OCI-LY7 (cell line): ENCODE measurements at regions not wholly inside any gene's neighbourhood (a gene's known extent, or its start where the extent isn't known, plus 50 kb on each side); places are given as distances from the start of the nearest gene placed in this dataset.

ENCODE experiments used
- EZH2phosphoT487 ChIP-seq: fragments of 200-600 bp; sonication (generic); IDR thresholded peaks from 2 replicates; pipeline ENCODE4 v1.6.1; 2018; ENCODE audit warnings: low read depth, borderline replicate concordance, mild to moderate bottlenecking, mixed run types, antibody characterized with exemption, low read length, moderate library complexity, mixed read lengths
- TF ChIP-seq, protein P1 (sequence below): fragments of 200-600 bp; sonication (generic); conservative IDR thresholded peaks from 2 replicates; pipeline ENCODE4 v1.5.1; 2014; ENCODE audit warnings: mild to moderate bottlenecking, antibody characterized with exemption, low read length, moderate library complexity, mixed read lengths

DNA sequence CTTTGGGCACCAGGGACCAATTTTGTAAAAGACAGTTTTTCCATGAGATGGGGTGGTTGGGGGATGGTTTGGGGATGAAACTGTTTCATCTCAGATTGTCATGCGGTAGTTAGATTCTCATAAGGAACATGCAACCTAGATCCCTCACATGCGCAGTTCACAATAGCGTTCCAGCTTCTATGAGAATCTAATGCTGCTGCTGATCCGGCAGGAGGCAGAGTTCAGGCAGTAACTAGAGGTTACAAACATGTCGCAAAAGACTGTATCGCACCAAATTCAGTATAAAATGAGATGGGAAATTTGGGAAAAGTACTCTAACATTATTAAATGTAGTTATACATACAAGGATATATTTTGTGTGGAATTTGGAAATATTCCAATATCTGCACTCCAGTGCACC, 213.2 kb upstream of the LRFN5 start:
- TF ChIP-seq, protein P1, sequence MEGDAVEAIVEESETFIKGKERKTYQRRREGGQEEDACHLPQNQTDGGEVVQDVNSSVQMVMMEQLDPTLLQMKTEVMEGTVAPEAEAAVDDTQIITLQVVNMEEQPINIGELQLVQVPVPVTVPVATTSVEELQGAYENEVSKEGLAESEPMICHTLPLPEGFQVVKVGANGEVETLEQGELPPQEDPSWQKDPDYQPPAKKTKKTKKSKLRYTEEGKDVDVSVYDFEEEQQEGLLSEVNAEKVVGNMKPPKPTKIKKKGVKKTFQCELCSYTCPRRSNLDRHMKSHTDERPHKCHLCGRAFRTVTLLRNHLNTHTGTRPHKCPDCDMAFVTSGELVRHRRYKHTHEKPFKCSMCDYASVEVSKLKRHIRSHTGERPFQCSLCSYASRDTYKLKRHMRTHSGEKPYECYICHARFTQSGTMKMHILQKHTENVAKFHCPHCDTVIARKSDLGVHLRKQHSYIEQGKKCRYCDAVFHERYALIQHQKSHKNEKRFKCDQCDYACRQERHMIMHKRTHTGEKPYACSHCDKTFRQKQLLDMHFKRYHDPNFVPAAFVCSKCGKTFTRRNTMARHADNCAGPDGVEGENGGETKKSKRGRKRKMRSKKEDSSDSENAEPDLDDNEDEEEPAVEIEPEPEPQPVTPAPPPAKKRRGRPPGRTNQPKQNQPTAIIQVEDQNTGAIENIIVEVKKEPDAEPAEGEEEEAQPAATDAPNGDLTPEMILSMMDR: no peak
- no peak for TF ChIP-seq EZH2phosphoT487
